ENCODE measurements at regions not wholly inside any gene's neighbourhood (a gene's known extent, or its start where the extent isn't known, plus 50 kb on each side); places are given as distances from the start of the nearest gene placed in this dataset.

GRCh38 chrX:115486510-115486909, 74.5 kb upstream of the PLS3 start:
- H3K27me3 ChIP-seq (ENCODE audit: control insufficient read depth, insufficient read depth, low read length, poor library complexity, severe bottlenecking), result no peaks in the 10 kb centered on the region
- H3K4me3 ChIP-seq (ENCODE audit: insufficient read depth, low read depth, low read length), result no peak overlapping the region
- 92 to 94% methylated on average over 3 of the region's 3 CpGs for WGBS, 2 experiments

GRCh38 chrX:115487608-115488007, 73.4 kb upstream of the PLS3 start:
- Histone ChIP-seq H3K9me3 (ENCODE audit: control insufficient read depth, low read length) (no peaks in the 10 kb centered on the region), H3K36me3 (ENCODE audit: control insufficient read depth, insufficient read depth, low read length) (no peaks in the 10 kb centered on the region), H3K4me1 (ENCODE audit: control insufficient read depth, insufficient read depth, low read length) (no peaks in the 10 kb centered on the region), H3K4me3 (ENCODE audit: insufficient read depth, low read depth, low read length) (no peak overlapping the region), H3K27me3 (ENCODE audit: control insufficient read depth, insufficient read depth, low read length, poor library complexity, severe bottlenecking) (no peaks in the 10 kb centered on the region), H3K27ac (ENCODE audit: insufficient read depth, low read depth, low read length, poor library complexity, severe bottlenecking) (no peak overlapping the region)

More at GRCh38 chrX:115486510-115486909, 74.5 kb upstream of the PLS3 start:
- no peak overlapping the region for H3K27ac ChIP-seq (ENCODE audit: insufficient read depth, low read depth, low read length, poor library complexity, severe bottlenecking)
- no peaks in the 10 kb centered on the region for H3K36me3 ChIP-seq (ENCODE audit: control insufficient read depth, insufficient read depth, low read length)
- H3K9me3 ChIP-seq (ENCODE audit: control insufficient read depth, low read length), result no peaks in the 10 kb centered on the region
- no peaks in the 10 kb centered on the region for H3K4me1 ChIP-seq (ENCODE audit: control insufficient read depth, insufficient read depth, low read length)

- Histone ChIP-seq H3K36me3 (ENCODE audit: control insufficient read depth, insufficient read depth, low read length) (no peaks in the 10 kb centered on the region), H3K27me3 (ENCODE audit: control insufficient read depth, insufficient read depth, low read length, poor library complexity, severe bottlenecking) (no peaks in the 10 kb centered on the region), H3K4me1 (ENCODE audit: control insufficient read depth, insufficient read depth, low read length) (no peaks in the 10 kb centered on the region), H3K9me3 (ENCODE audit: control insufficient read depth, low read length) (no peaks in the 10 kb centered on the region), H3K27ac (ENCODE audit: insufficient read depth, low read depth, low read length, poor library complexity, severe bottlenecking) (no peak overlapping the region), H3K4me3 (ENCODE audit: insufficient read depth, low read depth, low read length) (no peak overlapping the region)
- 100% methylated on average over 1 of the region's 1 CpG; no CpG with 5 or more reads in 1 of the 2 experiments for WGBS, 2 experiments
Observed at GRCh38 chrX:115490814-115491213, 70.2 kb upstream of the PLS3 start.

- H3K36me3 ChIP-seq (ENCODE audit: control insufficient read depth, insufficient read depth, low read length), result no peaks in the 10 kb centered on the region
- no peaks in the 10 kb centered on the region for H3K9me3 ChIP-seq (ENCODE audit: control insufficient read depth, low read length)
- H3K27me3 ChIP-seq (ENCODE audit: control insufficient read depth, insufficient read depth, low read length, poor library complexity, severe bottlenecking), result no peaks in the 10 kb centered on the region
- H3K4me1 ChIP-seq (ENCODE audit: control insufficient read depth, insufficient read depth, low read length), result no peaks in the 10 kb centered on the region
- H3K27ac ChIP-seq (ENCODE audit: insufficient read depth, low read depth, low read length, poor library complexity, severe bottlenecking), result no peak overlapping the region
- H3K4me3 ChIP-seq (ENCODE audit: insufficient read depth, low read depth, low read length), result no peak overlapping the region
Observed at GRCh38 chrX:115491766-115492165, 69.2 kb upstream of the PLS3 start.

GRCh38 chrX:115493015-115493414, 68.0 kb upstream of the PLS3 start:
- Histone ChIP-seq H3K36me3 (ENCODE audit: control insufficient read depth, insufficient read depth, low read length) (no peaks in the 10 kb centered on the region), H3K4me1 (ENCODE audit: control insufficient read depth, insufficient read depth, low read length) (no peaks in the 10 kb centered on the region), H3K9me3 (ENCODE audit: control insufficient read depth, low read length) (no peaks in the 10 kb centered on the region), H3K27me3 (ENCODE audit: control insufficient read depth, insufficient read depth, low read length, poor library complexity, severe bottlenecking) (no peaks in the 10 kb centered on the region), H3K4me3 (ENCODE audit: insufficient read depth, low read depth, low read length) (no peak overlapping the region), H3K27ac (ENCODE audit: insufficient read depth, low read depth, low read length, poor library complexity, severe bottlenecking) (no peak overlapping the region)
- WGBS, 2 experiments, result 83 to 89% methylated on average over 1 of the region's 1 CpG

- H3K4me1 ChIP-seq (ENCODE audit: control insufficient read depth, insufficient read depth, low read length), result no peaks in the 10 kb centered on the region
- no peaks in the 10 kb centered on the region for H3K36me3 ChIP-seq (ENCODE audit: control insufficient read depth, insufficient read depth, low read length)
- no peaks in the 10 kb centered on the region for H3K27me3 ChIP-seq (ENCODE audit: control insufficient read depth, insufficient read depth, low read length, poor library complexity, severe bottlenecking)
- H3K27ac ChIP-seq (ENCODE audit: insufficient read depth, low read depth, low read length, poor library complexity, severe bottlenecking), result peak overlapping the region; percentile 55
- H3K9me3 ChIP-seq (ENCODE audit: control insufficient read depth, low read length), result no peaks in the 10 kb centered on the region
- WGBS, 2 experiments, result 41 to 74% methylated on average over 2 of the region's 3 CpGs
- no peak overlapping the region for H3K4me3 ChIP-seq (ENCODE audit: insufficient read depth, low read depth, low read length)
Observed at GRCh38 chrX:115494161-115494560, 66.8 kb upstream of the PLS3 start.

- Histone ChIP-seq H3K27me3 (ENCODE audit: control insufficient read depth, insufficient read depth, low read length, poor library complexity, severe bottlenecking) (no peaks in the 10 kb centered on the region), H3K9me3 (ENCODE audit: control insufficient read depth, low read length) (no peaks in the 10 kb centered on the region), H3K36me3 (ENCODE audit: control insufficient read depth, insufficient read depth, low read length) (no peaks in the 10 kb centered on the region), H3K4me3 (ENCODE audit: insufficient read depth, low read depth, low read length) (no peak overlapping the region), H3K27ac (ENCODE audit: insufficient read depth, low read depth, low read length, poor library complexity, severe bottlenecking) (no peak overlapping the region), H3K4me1 (ENCODE audit: control insufficient read depth, insufficient read depth, low read length) (no peaks in the 10 kb centered on the region)
- WGBS, 2 experiments, result 84 to 88% methylated on average over 2 to 3 of the region's 3 CpGs
Observed at GRCh38 chrX:115499112-115499805, 61.7 kb upstream of the PLS3 start.

GRCh38 chrX:115503099-115503498, 57.9 kb upstream of the PLS3 start:
- Histone ChIP-seq H3K9me3 (ENCODE audit: control insufficient read depth, low read length) (no peaks in the 10 kb centered on the region), H3K27me3 (ENCODE audit: control insufficient read depth, insufficient read depth, low read length, poor library complexity, severe bottlenecking) (no peaks in the 10 kb centered on the region), H3K36me3 (ENCODE audit: control insufficient read depth, insufficient read depth, low read length) (no peaks in the 10 kb centered on the region), H3K27ac (ENCODE audit: insufficient read depth, low read depth, low read length, poor library complexity, severe bottlenecking) (no peak overlapping the region), H3K4me1 (ENCODE audit: control insufficient read depth, insufficient read depth, low read length) (no peaks in the 10 kb centered on the region), H3K4me3 (ENCODE audit: insufficient read depth, low read depth, low read length) (no peak overlapping the region)
- WGBS, 2 experiments, result 61 to 65% methylated on average over 3 of the region's 3 CpGs

- Histone ChIP-seq H3K36me3 (ENCODE audit: control insufficient read depth, insufficient read depth, low read length) (no peaks in the 10 kb centered on the region), H3K4me3 (ENCODE audit: insufficient read depth, low read depth, low read length) (no peak overlapping the region), H3K4me1 (ENCODE audit: control insufficient read depth, insufficient read depth, low read length) (no peaks in the 10 kb centered on the region), H3K9me3 (ENCODE audit: control insufficient read depth, low read length) (no peaks in the 10 kb centered on the region), H3K27ac (ENCODE audit: insufficient read depth, low read depth, low read length, poor library complexity, severe bottlenecking) (no peak overlapping the region), H3K27me3 (ENCODE audit: control insufficient read depth, insufficient read depth, low read length, poor library complexity, severe bottlenecking) (no peaks in the 10 kb centered on the region)
- 92 to 97% methylated on average over 3 of the region's 3 CpGs for WGBS, 2 experiments
Observed at GRCh38 chrX:115504167-115504566, 56.8 kb upstream of the PLS3 start.
